Suprapubic skin (tissue), 4 donors: ENCODE measurements at regions not wholly inside any gene's neighbourhood (a gene's known extent, or its start where the extent isn't known, plus 50 kb on each side); places are given as distances from the start of the nearest gene placed in this dataset.

Source experiments
- DNase-seq, 2 donors: peaks; one replicate each; pipeline ENCODE4 v3.0.0-alpha.2; 2019; ENCODE audit warnings: low spot score in 2 of 2
- H3K27ac ChIP-seq: fragments of 200-600 bp; sonication (generic); one replicate; pipeline ENCODE4 v1.5.1; 2019
- H3K27me3 ChIP-seq: fragments of 200-600 bp; sonication (generic); one replicate; pipeline ENCODE4 v1.5.1; 2019
- H3K36me3 ChIP-seq: fragments of 200-600 bp; sonication (generic); one replicate; pipeline ENCODE4 v1.5.1; 2019
- H3K4me1 ChIP-seq: fragments of 200-600 bp; sonication (generic); one replicate; pipeline ENCODE4 v1.5.1; 2019
- H3K4me3 ChIP-seq: fragments of 200-600 bp; sonication (generic); one replicate; pipeline ENCODE4 v1.5.1; 2019; ENCODE audit warnings: mild to moderate bottlenecking
- H3K9me3 ChIP-seq: fragments of 200-600 bp; sonication (generic); one replicate; pipeline ENCODE4 v1.5.1; 2019
- EP300 ChIP-seq: sonication (generic); formaldehyde crosslinking; IDR thresholded peaks from one replicate; pipeline ENCODE4 v1.6.1; 2017; ENCODE audit warnings: antibody characterized with exemption
- POLR2A ChIP-seq, 2 donors: fragments of 450-650 bp; IDR thresholded peaks; one replicate each; pipeline ENCODE4 v1.6.1; 2017; ENCODE audit warnings: antibody characterized with exemption in 2 of 2, mild to moderate bottlenecking in 2 of 2, moderate library complexity in 2 of 2
- POLR2AphosphoS5 ChIP-seq, 3 donors: sonication (generic); formaldehyde crosslinking; IDR thresholded peaks; one replicate each; pipeline ENCODE4 v1.6.1; 2017; ENCODE audit warnings: antibody characterized with exemption in 3 of 3
- WGBS: methylation state at CpG from one replicate; pipeline ENCODE4 v1.1.5; 2018; 5-methylcytosine and 5-hydroxymethylcytosine counted together
- TF ChIP-seq, protein P1 (sequence below), 2 donors: fragments of 200-600 bp in 1 of 2; fragments of 450-650 bp in 1 of 2; sonication (generic) in 1 of 2; IDR thresholded peaks; one replicate each; pipeline ENCODE4 v1.5.1; 2016 to 2019; ENCODE audit warnings: antibody characterized with exemption in 2 of 2, mild to moderate bottlenecking in 1 of 2, moderate library complexity in 1 of 2

DNA sequence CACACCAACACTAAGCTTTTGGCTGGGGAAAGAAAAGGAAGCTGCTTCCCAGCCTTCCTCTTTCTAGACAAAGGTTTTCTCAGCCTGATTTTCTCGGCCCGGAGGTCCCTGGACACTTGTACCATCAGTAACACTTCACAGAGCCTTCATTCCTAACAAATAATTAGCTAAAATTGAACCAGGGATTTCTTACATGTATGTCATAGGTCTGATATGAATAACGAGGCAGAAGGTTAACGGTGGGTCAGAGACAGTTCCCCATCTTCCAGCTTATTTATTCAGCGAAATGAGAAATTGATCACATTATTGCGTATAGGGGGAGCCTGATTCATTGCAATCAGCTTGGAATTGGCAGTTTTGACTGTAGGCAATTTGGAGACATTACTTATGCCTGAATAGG is 142.5 kb downstream of the SALL1 start:
- 90% methylated on average over 6 of the region's 6 CpGs for WGBS
- no peaks in the 10 kb centered on the region for H3K27me3 ChIP-seq
- TF ChIP-seq POLR2AphosphoS5 (IDR thresholded peaks at IDR 0.05) (no peak), POLR2A (IDR thresholded peaks at IDR 0.05) (no peak), EP300 (no peak)
- TF ChIP-seq, protein P1, sequence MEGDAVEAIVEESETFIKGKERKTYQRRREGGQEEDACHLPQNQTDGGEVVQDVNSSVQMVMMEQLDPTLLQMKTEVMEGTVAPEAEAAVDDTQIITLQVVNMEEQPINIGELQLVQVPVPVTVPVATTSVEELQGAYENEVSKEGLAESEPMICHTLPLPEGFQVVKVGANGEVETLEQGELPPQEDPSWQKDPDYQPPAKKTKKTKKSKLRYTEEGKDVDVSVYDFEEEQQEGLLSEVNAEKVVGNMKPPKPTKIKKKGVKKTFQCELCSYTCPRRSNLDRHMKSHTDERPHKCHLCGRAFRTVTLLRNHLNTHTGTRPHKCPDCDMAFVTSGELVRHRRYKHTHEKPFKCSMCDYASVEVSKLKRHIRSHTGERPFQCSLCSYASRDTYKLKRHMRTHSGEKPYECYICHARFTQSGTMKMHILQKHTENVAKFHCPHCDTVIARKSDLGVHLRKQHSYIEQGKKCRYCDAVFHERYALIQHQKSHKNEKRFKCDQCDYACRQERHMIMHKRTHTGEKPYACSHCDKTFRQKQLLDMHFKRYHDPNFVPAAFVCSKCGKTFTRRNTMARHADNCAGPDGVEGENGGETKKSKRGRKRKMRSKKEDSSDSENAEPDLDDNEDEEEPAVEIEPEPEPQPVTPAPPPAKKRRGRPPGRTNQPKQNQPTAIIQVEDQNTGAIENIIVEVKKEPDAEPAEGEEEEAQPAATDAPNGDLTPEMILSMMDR (IDR thresholded peaks at IDR 0.05), result no peak

DNA sequence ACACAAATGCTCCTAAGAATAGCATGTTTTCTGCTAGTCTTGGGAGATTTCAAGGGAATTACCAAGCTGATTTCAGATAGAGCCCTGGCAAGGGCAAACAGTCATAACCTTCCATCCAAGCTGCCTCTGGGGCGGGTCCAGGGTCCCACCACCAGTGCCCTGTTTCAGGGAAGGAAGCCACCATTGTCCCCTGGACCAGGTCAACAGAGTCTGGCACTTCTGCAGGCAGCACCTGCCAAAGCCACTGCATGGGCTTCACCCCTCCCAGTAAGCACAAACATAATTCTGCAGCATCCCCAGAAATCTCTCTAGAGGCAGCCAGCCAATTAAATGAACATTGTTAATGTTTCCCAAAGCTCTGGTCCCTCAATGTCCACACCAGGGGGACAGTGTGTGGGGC is 143.0 kb downstream of the SALL1 start:
- Histone ChIP-seq H3K4me3 (no peak overlapping the region), H3K27ac (no peak overlapping the region), H3K27me3 (no peaks in the 10 kb centered on the region), H3K4me1 (no peaks in the 10 kb centered on the region), H3K36me3 (no peaks in the 10 kb centered on the region), H3K9me3 (no peaks in the 10 kb centered on the region)
- WGBS, result 80% methylated on average over 1 of the region's 1 CpG
- TF ChIP-seq POLR2AphosphoS5 (IDR thresholded peaks at IDR 0.05), result no peak
- no peak for TF ChIP-seq EP300
- TF ChIP-seq, protein P1 (IDR thresholded peaks at IDR 0.05), result no peak
- TF ChIP-seq POLR2A (IDR thresholded peaks at IDR 0.05), result no peak
- DNase-seq, result no peak

More for the DNA sequence above, 142.5 kb downstream of the SALL1 start:
- H3K36me3 ChIP-seq, result no peaks in the 10 kb centered on the region
- no peak overlapping the region for H3K4me3 ChIP-seq
- no peaks in the 10 kb centered on the region for H3K4me1 ChIP-seq
- no peak for DNase-seq
- H3K9me3 ChIP-seq, result no peaks in the 10 kb centered on the region
- H3K27ac ChIP-seq, result no peak overlapping the region

DNA sequence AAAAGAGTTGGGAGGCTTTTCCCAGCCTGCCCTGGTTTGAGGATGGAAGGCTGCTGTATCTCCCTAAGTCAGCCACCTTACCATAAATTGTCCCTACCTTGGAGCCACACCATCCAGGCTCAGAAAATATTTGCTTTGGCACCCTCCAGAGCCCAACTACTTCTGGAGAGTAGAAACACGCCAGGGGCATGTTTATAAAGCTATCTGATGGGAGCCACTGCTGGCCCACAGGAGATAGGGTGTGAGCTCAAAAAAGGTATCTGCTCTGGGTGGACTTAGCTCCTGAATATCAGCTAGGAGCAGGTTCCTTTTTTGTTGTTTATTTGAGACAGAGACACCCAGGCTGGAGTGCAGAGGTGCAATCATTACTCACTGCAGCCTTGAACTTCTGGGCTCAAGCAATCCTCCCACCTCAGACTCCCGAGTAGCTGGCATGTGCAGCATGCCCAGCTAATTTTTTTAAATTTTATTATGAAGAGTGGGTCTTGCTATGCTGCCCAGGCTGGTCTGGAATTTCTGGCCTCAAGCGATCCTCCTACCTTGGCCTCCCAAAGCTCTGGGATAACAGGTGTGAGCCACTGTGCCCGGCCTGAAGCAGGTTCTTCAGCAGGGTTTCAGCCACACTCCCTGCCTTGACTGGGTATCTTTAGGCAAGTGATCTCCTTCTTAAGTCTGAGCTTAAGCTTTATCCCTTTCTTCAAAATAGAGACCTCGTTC is 147.1 kb downstream of the SALL1 start:
- no peak overlapping the region for H3K27ac ChIP-seq
- no peak overlapping the region for H3K4me3 ChIP-seq
- no peak for TF ChIP-seq EP300
- TF ChIP-seq POLR2A (IDR thresholded peaks at IDR 0.05), result no peak
- TF ChIP-seq POLR2AphosphoS5 (IDR thresholded peaks at IDR 0.05), result no peak
- TF ChIP-seq, protein P1 (IDR thresholded peaks at IDR 0.05), result no peak
- WGBS, result 80% methylated on average over 5 of the region's 5 CpGs
- no peaks in the 10 kb centered on the region for H3K9me3 ChIP-seq
- no peak for DNase-seq
- H3K4me1 ChIP-seq, result no peaks in the 10 kb centered on the region
- H3K27me3 ChIP-seq, result no peaks in the 10 kb centered on the region
- H3K36me3 ChIP-seq, result no peaks in the 10 kb centered on the region

DNA sequence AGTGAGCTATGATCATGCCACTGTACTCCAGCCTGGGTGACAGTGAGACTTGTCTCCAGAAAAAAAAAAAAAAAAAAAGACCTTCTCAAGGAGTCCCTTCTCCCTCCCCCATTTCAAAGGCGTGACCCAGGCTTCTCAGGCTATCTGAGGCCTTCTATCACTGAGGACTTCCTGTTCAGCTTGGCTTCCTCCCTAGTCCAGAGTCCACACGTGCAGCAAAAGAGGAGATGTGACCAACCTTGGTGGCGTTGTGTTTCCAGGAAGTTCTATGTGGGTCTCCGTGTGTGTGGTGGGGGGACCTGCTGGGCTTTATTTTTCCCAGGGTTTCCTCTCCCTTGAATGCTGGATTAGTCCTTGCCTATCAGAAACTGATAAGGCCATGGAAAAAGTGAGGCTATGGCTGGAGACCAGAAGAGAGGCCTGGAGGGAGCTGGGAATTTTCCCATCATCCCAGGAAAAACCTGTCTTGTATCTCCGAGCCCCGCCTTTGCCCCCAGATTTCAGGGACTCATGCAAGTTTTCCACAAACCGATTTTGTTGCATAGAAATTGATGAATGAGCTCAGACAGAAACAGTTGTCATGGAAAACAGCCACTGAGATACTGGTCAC is 148.1 kb downstream of the SALL1 start:
- no peaks in the 10 kb centered on the region for H3K27me3 ChIP-seq
- no peak overlapping the region for H3K4me3 ChIP-seq
- no peaks in the 10 kb centered on the region for H3K4me1 ChIP-seq
- TF ChIP-seq, protein P1 (IDR thresholded peaks at IDR 0.05), result no peak
- TF ChIP-seq POLR2A (IDR thresholded peaks at IDR 0.05) (no peak), POLR2AphosphoS5 (IDR thresholded peaks at IDR 0.05) (no peak), EP300 (no peak)
- DNase-seq, result no peak
- H3K36me3 ChIP-seq, result no peaks in the 10 kb centered on the region
- 87% methylated on average over 7 of the region's 7 CpGs for WGBS
- H3K9me3 ChIP-seq, result no peaks in the 10 kb centered on the region
- H3K27ac ChIP-seq, result no peak overlapping the region

DNA sequence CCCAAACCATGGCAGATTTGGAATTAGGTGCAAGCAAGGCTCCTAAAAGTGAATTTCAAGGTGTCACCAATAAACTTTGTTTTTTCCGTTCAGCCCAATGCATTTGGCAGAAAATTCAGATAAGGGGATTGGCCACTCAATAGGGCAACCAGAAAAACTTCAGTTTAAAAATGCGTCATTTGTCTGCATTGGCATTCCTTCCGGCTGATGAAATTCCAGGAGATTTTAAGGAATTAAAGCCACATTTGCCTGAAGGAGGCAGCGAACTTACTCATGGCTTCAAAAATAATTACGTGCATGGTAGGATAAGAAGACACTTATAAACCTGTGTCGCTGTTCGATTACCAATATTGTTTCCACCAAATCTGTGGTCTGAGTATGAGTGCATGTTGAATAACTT is 151.9 kb downstream of the SALL1 start:
- TF ChIP-seq, protein P1 (IDR thresholded peaks at IDR 0.05), result no peak
- no peak for TF ChIP-seq POLR2A (IDR thresholded peaks at IDR 0.05)
- TF ChIP-seq POLR2AphosphoS5 (IDR thresholded peaks at IDR 0.05), result no peak
- no peak for TF ChIP-seq EP300
- no peak overlapping the region for H3K4me3 ChIP-seq
- no peaks in the 10 kb centered on the region for H3K4me1 ChIP-seq
- H3K36me3 ChIP-seq, result no peaks in the 10 kb centered on the region
- H3K27ac ChIP-seq, result no peak overlapping the region
- no peak for DNase-seq
- H3K9me3 ChIP-seq, result no peaks in the 10 kb centered on the region
- 81% methylated on average over 7 of the region's 7 CpGs for WGBS
- H3K27me3 ChIP-seq, result no peaks in the 10 kb centered on the region
